ENCODE measurements at regions not wholly inside any gene's neighbourhood (a gene's known extent, or its start where the extent isn't known, plus 50 kb on each side); places are given as distances from the start of the nearest gene placed in this dataset.
"Not testable (repeated sequence)": the region's sequence is repeated elsewhere in the genome, so short reads cannot be mapped to it uniquely, and the experiment has no call there.

DNA sequence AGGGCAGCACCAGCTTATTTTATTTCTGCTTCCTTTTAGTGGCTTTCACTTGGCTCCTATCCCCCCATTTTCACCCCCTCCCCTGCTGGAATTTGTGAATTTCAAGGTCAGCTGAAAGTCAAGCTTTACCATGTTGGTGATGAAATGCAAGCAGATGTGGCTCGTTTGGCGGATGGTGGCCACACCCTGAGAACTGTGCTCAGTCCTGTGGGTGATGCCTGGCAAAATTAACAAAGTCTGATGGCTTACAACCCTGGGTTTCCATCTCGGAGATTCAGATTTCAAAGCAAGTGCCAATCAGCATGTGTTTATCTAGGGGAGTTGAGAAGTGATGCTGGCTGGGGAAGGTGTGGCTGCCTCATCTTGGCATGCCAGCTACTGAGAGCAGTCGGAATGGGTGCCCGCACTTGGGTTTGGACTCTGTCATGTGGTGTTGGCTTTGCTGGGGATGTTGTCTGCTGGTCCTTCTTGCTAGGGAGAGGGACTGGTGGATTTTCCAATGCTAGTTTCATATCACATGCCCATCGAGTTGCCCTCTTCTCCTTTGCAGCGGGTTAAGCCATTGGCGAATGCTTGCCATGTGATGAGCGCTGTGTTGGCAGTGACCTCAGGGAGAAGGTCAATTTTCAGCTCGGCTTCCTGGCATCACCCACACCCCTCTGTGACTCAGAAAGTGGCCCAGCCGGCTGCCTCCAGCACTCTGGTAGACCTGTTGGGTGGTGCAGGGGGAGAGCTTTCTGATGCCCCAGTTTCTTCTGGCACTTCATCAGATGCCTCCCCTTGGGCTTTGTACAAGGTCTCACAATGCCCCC is 77.0 kb upstream of the PITX1 start:
- DNase-seq, result no peak

GRCh38 chr5:135108992-135109391 is 75.0 kb upstream of the PITX1 start:
- DNase-seq, result no peak

DNA sequence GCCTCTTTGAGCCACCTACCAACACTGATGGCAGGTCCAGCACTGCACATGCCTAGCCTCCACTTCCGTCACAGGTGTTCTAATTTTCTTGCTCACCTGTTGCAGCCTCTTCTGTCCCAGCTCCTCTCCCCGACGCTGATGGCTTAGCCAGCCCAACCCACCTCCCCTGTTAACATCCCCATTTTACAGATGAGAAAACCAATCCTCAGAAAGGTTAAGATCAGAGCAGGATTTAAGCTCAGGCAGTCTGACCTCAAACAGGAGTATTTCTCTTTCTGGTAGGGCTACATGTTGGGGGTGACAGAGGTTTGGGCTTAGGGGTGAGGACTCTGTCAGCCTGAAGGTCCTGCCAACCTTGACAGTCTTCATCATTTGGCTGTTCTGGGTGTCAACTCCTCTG is 74.5 kb upstream of the PITX1 start:
- no peak for DNase-seq

DNA sequence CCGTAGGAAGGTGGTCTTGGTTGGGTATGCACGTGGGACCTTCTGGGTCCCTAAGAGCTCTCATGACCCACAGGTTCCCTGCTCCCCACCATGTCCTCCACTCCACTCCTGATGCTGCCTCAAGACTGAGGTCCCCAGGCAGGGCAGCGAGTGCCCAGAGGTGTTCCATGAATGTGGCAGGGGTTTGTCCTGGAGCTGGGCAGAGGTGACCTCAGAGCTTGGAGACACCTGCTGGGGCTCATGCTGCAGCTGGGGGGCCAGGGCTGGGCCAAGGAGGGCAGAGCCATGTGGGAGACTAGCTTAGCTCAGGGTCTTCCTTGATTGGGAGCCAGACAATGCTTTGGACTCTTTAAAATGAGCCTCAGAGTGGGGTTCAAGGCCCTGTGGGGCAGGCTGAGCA is 74.0 kb upstream of the PITX1 start:
- DNase-seq, result no peak

DNA sequence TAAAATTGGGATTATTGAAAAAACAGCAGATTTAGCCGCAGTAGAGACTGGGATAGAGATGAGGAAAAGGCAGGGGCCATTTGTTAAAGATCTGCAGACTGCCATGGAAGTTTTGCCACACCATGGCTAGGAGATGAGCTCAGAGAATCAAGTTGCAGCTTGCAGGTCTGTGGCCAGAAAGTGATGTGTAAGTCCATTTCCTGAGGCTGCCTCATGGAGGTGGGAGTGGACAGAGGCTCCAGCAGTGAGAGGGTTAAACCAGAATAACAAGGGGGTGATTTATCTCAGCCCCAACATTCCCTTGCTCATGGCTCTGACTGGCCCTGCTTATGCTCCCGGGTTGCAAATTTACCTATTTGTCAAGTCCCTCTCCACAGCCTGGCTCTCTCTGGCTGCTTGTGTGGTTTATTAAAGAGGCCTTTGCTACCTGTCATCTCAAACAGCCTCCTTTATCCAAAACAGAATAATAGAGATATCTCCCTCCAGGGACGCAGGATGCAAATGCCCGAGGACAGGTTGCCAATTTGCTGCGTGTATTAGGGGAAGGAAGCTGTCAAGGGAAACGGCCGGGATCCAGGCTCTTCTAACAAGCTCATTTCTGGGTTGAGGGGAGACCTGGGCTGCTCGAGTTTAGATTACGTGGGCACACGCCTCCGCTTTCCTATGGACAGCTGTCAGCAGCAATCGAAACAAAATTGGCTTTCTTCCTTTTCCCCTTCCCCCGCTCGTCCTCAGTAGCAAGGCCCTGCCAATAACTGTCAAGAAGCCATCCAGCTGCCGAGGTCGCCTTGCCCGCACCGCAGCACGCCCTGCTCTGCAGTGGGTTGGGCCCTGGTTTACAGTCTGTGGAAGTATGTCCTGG is 72.8 kb upstream of the PITX1 start:
- DNase-seq, result no peak

DNA sequence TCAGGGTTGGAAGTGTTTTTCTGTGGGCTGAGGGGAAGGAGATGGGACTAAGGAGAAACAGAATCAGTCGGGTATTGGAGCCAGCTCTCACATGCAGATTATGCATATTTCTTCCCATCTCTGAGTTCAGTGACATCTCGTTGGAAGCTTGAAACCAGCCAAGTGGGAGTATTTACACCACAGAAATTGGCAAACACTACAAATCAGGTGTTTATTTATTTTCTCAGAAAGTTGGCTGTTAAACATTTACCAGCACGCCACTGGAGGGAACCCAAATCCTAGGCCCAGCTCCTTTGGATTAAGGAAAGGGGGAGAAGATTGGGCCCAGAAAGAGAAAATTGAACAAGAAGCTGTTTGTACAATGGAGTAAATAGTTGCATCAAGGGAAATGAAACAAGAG is 72.1 kb upstream of the PITX1 start:
- DNase-seq, result no peak

DNA sequence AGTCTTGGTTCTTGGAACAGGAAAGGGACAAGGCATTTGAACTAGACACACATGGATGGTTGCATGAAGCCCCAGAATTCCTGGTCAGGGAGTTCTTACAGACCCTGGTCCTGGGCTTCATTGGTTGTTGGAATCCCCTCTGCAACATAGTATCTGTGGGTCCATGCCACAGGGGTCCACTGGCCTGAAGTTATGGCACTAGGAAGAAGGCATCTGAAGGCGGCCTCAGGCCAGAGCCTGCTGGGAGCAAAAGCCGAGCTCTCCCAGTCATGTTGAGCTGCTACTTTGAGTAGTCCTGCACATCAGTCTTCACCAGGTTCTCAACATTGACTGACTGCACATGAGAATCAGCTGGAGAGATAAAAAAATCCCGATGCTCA is 71.1 kb upstream of the PITX1 start:
- DNase-seq, result no peak

GRCh38 chr5:135103575-135103853 is 69.5 kb upstream of the PITX1 start:
- DNase-seq, result no peak

DNA sequence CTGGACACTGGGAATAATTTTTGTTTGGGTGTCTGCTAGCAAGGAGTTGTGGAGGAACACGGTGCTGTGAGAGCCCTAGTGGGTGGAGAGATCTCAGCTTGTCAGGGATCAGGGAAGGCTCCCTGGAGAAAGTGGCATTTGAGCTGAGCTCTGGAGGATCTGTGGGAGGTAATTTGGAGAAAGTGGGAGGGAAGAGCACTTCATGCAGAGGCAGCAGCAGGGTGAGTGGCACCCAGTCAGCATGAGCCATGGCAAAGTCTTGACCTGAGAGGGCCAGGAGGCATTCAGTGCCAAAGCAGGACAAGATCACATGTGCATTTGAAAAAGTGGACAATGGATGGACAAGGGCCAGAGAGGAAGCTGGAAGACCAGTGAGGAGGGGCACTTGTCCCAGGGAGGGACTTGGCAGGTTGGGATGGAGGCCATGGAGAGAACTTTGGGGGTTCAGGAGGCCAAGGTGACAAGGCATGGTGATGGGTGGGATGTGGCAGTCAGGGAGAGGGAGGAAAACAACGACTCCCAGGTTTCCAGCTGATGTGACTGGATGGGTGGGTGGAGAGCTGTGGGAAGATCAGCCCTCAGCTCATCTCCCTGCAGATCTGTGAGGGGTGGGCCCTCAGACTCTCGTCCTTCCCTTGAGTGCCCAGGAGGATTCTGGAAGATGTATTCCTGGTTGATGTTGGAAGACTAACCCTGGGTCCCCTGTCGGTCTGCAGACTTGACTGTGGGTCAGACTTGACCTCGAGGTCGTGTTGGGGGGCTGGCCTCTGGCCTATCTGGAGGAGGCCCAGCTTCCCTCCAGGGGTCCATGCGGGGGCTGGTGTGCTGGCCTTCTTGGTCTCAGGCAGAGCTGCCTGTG is 68.9 kb upstream of the PITX1 start:
- DNase-seq, result no peak

GRCh38 chr5:135100431-135100830 is 66.4 kb upstream of the PITX1 start:
- DNase-seq, result no peak

GRCh38 chr5:135100011-135100410 is 66.0 kb upstream of the PITX1 start:
- DNase-seq, result no peak

DNA sequence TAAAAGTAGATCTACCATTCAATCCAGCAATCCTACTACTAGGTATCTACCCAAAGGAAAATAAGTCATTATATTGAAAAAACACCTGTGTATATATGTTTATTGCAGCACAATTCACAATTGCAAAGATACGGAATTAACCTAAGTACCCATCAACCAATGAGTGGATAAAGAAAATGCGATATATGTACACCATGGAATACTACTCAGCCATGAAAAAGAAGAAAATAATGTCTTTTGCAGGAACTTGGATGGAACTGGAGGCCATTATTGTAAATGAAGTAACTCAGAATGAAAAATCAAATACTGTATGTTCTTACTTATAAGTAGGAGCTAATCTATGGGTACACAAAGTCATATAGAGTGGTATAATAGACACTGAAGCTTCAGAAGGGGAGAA is 63.4 kb upstream of the PITX1 start:
- DNase-seq, result no peak

DNA sequence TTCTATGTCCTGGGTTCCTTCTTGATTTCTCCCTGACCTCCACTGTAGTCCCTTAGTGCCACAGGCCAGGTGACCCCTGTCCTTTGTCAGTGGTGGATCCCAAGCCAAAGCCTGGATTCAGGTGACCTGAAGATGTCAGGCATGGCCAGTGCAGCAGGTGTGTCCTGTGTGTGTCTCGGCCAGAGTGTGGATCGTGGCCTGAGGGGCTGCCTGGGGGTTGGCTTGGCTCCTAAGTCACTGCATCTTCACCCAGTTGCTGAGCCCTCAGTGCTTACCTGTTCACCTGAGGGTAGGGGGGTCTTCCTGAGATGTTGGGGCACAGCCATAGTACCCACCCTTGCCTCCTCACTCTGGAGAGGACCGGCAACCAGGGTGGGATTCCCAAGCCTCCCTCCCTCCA is 61.8 kb upstream of the PITX1 start:
- DNase-seq, result no peak

- no peak for DNase-seq
Observed at GRCh38 chr5:135095052-135095715, 61.2 kb upstream of the PITX1 start.

- no peak for DNase-seq
Observed at GRCh38 chr5:135094339-135095051, 60.5 kb upstream of the PITX1 start.

DNA sequence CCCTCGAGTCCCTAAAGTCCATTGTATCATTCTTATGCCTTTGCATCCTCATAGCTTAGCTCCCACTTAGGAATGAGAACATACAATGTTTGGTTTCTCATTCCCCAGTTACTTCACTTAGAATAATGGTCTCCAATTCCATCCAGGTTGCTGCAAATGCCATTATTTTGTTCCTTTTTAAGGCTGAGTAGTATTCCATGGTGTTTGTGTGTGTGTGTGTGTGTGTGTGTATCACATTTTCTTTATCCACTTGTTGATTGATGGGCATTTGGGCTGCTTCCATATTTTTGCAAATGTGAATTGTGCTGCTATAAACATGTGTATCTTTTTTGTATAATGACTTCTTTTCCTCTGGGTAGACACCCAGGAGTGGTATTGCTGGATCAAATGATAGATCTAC is 59.5 kb upstream of the PITX1 start:
- DNase-seq, result not testable (repeated sequence)

- DNase-seq, result no peak
Observed at GRCh38 chr5:135092476-135092875, 58.4 kb upstream of the PITX1 start.

GRCh38 chr5:135091286-135091685 is 57.3 kb upstream of the PITX1 start:
- no peak for DNase-seq

DNA sequence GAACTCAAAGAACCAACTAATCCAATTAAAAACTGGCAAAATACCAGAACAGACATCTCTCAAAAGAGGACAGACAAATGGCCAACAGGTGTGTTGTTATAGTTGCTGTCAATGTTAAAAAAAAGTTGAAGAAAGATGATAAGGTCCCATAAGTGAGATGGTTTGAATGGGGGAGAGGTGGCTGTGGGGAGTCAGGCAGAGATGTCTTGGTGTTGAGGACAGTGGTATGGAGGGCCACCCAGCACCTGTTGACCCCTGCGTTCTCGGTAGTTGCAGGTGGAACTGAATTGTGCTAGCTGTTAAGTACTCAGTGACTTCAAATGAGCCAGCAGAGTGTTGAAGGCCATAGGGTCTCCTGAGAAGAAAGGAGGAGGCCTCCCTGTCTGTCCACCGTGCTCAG is 55.9 kb upstream of the PITX1 start:
- DNase-seq, result no peak

DNA sequence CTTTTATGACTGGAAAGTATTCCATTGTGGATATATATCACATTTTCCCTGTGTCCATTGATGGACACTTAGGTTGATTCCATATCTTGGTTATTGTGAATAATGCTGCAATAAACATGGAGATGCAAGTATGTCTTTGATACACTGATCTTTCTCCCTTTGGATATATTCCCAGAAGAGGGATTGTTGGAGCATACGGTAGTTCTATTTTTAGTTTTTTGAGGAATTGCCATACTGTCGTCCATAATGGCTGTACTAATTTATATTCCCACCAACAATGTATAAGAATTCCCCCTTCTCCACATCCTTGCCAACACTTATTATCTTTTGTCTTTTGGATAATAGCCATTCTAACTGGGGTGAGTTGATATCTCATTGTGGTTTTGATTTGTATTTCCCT is 54.9 kb upstream of the PITX1 start:
- no peak for DNase-seq

DNA sequence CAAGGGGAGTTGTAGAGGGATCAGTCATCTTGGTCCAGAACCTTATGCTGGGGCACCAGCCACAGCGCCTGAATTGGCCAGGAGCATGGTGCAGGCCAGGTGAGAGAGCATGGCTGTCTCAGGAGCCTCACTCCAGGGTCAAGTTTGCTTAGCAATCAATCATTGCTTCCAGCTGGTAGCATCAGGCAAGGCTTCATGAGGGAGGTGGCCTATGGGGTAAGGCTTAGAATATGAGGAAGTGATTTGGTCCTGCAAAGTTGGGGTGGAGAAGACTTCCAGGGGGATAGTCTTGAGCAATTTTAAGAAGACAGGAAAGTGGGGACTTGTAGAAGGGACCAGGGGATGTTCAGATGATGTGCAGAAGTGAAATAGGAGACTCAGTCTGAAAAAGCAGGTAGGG is 53.9 kb upstream of the PITX1 start:
- no peak for DNase-seq

DNA sequence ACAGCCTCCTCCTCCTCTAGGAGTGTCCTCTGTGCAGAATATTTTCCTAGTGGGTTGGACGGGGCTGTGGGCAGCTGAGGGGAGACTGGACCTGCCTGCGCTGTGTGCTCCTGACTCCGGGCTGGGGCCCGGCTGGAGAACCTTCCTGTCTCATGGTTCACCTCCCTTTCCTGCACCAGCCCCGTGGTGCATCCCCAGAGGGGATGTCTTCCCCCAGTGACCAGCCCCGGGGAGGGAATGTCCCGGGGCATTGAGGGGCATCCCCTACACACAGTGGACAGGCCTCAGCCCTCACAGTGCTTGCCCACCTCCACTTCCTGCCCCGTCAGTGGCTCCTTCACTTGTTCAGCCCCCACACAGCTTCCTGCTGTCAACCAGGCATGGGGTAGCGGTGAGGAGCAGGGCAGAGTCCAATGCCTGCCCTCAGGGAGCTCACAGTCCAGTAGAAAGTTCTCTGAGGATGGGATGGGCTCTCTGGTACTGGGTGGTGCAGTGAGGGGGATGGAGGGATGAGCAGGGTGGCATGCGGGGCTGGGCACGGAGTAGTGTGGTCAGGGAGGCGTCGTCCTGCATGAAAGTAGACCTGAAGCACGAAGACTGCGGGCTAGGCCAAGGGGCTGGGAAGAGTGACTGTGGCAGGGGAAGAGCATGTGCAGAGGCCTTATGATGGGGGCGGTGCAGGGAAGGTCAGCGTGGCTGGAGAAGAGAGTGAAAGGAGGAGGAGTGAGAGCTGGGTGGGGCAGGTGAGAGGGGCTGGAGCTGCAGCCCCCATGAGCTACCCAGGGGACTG is 52.1 kb upstream of the PITX1 start:
- DNase-seq, result no peak

All from activated CD4-positive, alpha-beta T cell treated with anti-CD3 and anti-CD28 coated beads, Interleukin-2, amount 50 U/mL, for 16 hours (primary cell).